SKM-1 treated with dmso at 0.1 percent for 144 hours (cell line): ENCODE measurements at regions not wholly inside any gene's neighbourhood (a gene's known extent, or its start where the extent isn't known, plus 50 kb on each side); places are given as distances from the start of the nearest gene placed in this dataset.
"Not testable (repeated sequence)": the region's sequence is repeated elsewhere in the genome, so short reads cannot be mapped to it uniquely, and the experiment has no call there.

ENCODE experiments used
- DNase-seq: peaks from one replicate; lab custom pipeline; 2025; ENCODE audit not compliant: unreplicated experiment; lab: John Stamatoyannopoulos, UW

GRCh38 chr11:29093416-29094120 is 923.3 kb downstream of the KCNA4 start:
- DNase-seq: no peak

GRCh38 chr11:29087200-29087812 is 929.5 kb downstream of the KCNA4 start:
- DNase-seq: no peak

GRCh38 chr11:29075726-29076125 is 941.1 kb downstream of the KCNA4 start:
- DNase-seq: no peak

- no peak for DNase-seq
Observed at GRCh38 chr11:29063630-29064361, 953.0 kb downstream of the KCNA4 start.

- DNase-seq: no peak
Observed at GRCh38 chr11:29061452-29061851, 953.3 kb downstream of the METTL15 start.

- not testable (repeated sequence) for DNase-seq
Observed at GRCh38 chr11:29056487-29056886, 948.3 kb downstream of the METTL15 start.

- DNase-seq: no peak
Observed at GRCh38 chr11:29051935-29052334, 943.7 kb downstream of the METTL15 start.

GRCh38 chr11:29050962-29051361 is 942.8 kb downstream of the METTL15 start:
- DNase-seq: not testable (repeated sequence)

GRCh38 chr11:29040489-29040888 is 932.3 kb downstream of the METTL15 start:
- DNase-seq: no peak

- DNase-seq: no peak
Observed at GRCh38 chr11:29032384-29033149, 924.4 kb downstream of the METTL15 start.

GRCh38 chr11:29029452-29029851 is 921.3 kb downstream of the METTL15 start:
- DNase-seq: no peak

GRCh38 chr11:29027436-29027835 is 919.2 kb downstream of the METTL15 start:
- DNase-seq: no peak

GRCh38 chr11:29026286-29026685 is 918.1 kb downstream of the METTL15 start:
- DNase-seq: no peak

- DNase-seq: no peak
Observed at GRCh38 chr11:29025001-29025400, 916.8 kb downstream of the METTL15 start.

GRCh38 chr11:29024386-29024785 is 916.2 kb downstream of the METTL15 start:
- DNase-seq: no peak

- no peak for DNase-seq
Observed at GRCh38 chr11:29023761-29024160, 915.6 kb downstream of the METTL15 start.

- no peak for DNase-seq
Observed at GRCh38 chr11:29022676-29023075, 914.5 kb downstream of the METTL15 start.

GRCh38 chr11:29019960-29020683 is 911.9 kb downstream of the METTL15 start:
- DNase-seq: no peak

GRCh38 chr11:29018631-29019030 is 910.4 kb downstream of the METTL15 start:
- no peak for DNase-seq

GRCh38 chr11:29017941-29018340 is 909.8 kb downstream of the METTL15 start:
- DNase-seq: no peak

- DNase-seq: no peak
Observed at GRCh38 chr11:29012507-29012906, 904.3 kb downstream of the METTL15 start.
